Progenitor cell of endocrine pancreas (in vitro differentiated cells): ENCODE measurements at regions not wholly inside any gene's neighbourhood (a gene's known extent, or its start where the extent isn't known, plus 50 kb on each side); places are given as distances from the start of the nearest gene placed in this dataset.

Source experiments
- DNase-seq: peaks from one replicate; pipeline ENCODE4 v3.0.0; 2021; ENCODE audit warnings: low spot score; ENCODE audit not compliant: unreplicated experiment
- H3K27ac Mint-ChIP-seq: 2 replicates; pipeline ENCODE4 v1.8.0; 2021; ENCODE audit warnings: mild to moderate bottlenecking, moderate library complexity, mixed read lengths
- H3K27me3 Mint-ChIP-seq: 2 replicates; pipeline ENCODE4 v1.8.0; 2021; ENCODE audit warnings: mixed read lengths
- H3K36me3 Mint-ChIP-seq: 2 replicates; pipeline ENCODE4 v1.8.0; 2022; ENCODE audit warnings: mixed read lengths; ENCODE audit not compliant: insufficient read depth
- H3K4me1 Mint-ChIP-seq: 2 replicates; pipeline ENCODE4 v1.8.0; 2021; ENCODE audit warnings: low read depth, mixed read lengths
- H3K4me3 Mint-ChIP-seq: 2 replicates; pipeline ENCODE4 v1.8.0; 2021; ENCODE audit warnings: low read depth, mild to moderate bottlenecking, moderate library complexity, mixed read lengths
- H3K9me3 Mint-ChIP-seq: 2 replicates; pipeline ENCODE4 v1.8.0; 2021; ENCODE audit warnings: low read depth, mixed read lengths
- CTCF ChIP-seq: fragments of 200-600 bp; sonication (generic); IDR thresholded peaks from one replicate; pipeline ENCODE4 v1.5.0; 2021; ENCODE audit warnings: antibody characterized with exemption, mild to moderate bottlenecking; ENCODE audit not compliant: unreplicated experiment

DNA sequence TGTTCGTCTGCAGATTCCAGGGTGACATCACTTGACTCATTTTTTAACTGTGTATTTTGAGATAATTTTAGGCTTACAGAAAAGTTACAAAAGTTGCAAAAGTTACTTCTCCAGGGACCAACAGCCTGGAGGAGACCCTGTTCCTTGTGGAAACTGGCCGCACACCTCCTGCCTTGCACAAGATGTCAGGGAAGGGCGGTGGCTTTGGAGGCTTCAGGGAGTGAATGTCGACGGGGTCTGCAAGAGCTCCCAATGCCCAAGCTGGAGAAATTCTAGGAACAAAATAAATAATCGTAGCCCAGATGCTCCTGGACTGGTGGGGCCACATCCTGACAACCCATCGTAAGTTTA, 62.2 kb upstream of the FAM20C start:
- Mint-ChIP-seq H3K4me1 (no peaks in the 10 kb centered on the region), H3K27ac (no peak overlapping the region), H3K36me3 (no peaks in the 10 kb centered on the region), H3K4me3 (no peak overlapping the region), H3K9me3 (no peaks in the 10 kb centered on the region), H3K27me3 (peaks cover 15% of the 10 kb centered on the region)
- no peak for DNase-seq
- TF ChIP-seq CTCF: no peak

DNA sequence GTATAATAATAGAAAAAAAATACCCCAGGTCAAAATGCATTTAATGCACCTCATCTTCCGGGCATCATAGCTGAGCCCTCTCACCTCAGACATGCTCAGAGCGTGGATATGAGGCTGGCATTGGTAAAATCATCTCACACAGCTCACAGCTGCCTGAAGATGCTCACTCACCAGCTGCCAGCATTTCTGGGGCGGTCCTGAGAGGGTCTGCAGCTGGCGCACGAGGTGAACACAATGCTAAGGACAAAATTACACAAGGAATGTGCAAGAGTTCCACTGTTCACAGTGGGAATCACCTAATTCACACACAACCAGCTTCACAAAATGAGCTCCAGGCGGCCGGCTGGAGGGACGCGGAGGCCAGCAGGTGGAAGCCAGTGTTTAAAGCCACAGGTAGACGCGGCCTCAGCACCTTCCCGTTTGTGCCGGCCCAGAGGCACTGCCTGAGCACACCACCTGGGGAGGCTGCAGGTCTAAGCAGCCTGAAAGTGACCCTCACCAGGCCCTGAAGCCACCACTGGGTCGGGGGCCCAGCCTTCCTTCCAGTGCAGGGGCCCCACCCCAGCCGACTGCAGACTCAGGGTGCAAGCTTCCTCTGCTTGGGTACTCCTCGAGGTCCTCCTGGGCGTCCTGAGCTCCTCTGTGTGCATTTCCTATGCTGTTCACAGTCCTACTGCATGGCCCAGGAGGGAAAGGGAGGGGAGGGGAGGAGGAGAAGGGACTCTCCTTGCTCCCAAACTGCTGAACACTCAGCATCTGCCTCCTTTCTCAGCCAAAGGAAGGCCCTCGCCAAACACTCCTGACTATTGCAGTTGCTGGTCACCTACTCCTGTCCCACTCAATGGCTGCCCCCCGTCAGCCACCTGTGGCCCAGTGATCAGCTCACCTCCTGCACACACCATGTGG, 61.2 kb upstream of the FAM20C start:
- H3K4me1 Mint-ChIP-seq: no peaks in the 10 kb centered on the region
- no peak for TF ChIP-seq CTCF
- H3K9me3 Mint-ChIP-seq: no peaks in the 10 kb centered on the region
- H3K4me3 Mint-ChIP-seq: no peak overlapping the region
- H3K27ac Mint-ChIP-seq: no peak overlapping the region
- H3K36me3 Mint-ChIP-seq: no peaks in the 10 kb centered on the region
- H3K27me3 Mint-ChIP-seq: peaks cover 12% of the 10 kb centered on the region
- DNase-seq: no peak

DNA sequence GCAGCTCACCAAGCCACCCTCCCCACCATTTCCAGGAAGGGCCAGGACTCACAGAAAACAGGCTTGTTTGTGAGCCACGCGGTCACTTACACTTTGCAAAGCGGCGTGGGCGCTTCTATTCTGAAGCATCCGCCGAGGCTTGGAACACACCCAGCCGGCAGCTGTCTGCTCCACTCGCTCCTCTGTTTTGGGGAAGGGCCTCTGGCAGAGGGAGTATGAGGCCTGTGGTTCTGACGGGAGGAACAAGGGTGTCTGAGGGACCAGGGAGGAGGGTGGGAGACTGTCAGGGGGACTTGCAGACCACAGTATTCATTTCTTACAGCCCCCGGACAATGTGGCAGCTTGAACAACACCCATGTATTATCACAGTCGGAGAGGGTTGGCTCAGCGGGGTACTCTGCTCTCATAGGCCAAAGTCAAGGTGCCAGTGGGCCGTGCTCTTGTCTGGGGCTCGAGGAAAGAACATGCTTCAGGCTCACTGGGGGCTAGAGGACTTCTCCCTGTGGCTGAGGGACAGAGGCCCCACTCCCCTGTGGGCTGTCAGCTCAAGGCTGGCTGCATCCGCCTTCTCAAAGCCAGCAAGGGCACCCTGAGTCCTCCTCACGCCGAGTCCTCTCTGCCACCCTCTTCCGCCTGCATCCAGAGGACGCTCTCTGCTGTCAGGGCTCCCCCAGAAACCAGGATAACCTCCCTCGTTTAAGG, 60.4 kb upstream of the FAM20C start:
- TF ChIP-seq CTCF: no peak
- H3K27ac Mint-ChIP-seq: no peak overlapping the region
- no peaks in the 10 kb centered on the region for H3K4me1 Mint-ChIP-seq
- DNase-seq: no peak
- H3K4me3 Mint-ChIP-seq: no peak overlapping the region
- no peaks in the 10 kb centered on the region for H3K36me3 Mint-ChIP-seq
- H3K9me3 Mint-ChIP-seq: no peaks in the 10 kb centered on the region
- peaks cover 17% of the 10 kb centered on the region for H3K27me3 Mint-ChIP-seq

DNA sequence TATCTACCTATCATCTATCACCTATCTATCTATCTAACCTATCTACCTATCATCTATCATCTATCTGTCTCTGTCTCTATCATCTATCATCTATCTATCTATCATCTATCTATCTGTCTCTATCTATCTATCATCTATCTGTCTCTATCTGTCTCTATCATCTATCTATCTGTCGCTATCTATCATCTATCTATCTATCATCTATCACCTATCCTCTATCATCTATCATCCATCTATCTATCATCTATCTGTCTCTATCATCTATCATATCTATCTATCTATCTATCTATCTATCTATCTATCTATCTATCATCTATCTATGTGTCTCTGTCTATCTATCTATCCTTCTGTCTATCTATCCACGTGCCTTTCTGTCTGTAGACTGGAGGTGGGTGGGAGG, 59.5 kb upstream of the FAM20C start:
- Mint-ChIP-seq H3K27ac (peak overlapping the region; percentile 9), H3K9me3 (no peaks in the 10 kb centered on the region), H3K27me3 (peaks cover 19% of the 10 kb centered on the region), H3K4me3 (no peak overlapping the region), H3K4me1 (no peaks in the 10 kb centered on the region), H3K36me3 (no peaks in the 10 kb centered on the region)
- TF ChIP-seq CTCF: no peak
- DNase-seq: no peak

- peaks cover 21% of the 10 kb centered on the region for H3K27me3 Mint-ChIP-seq
- H3K27ac Mint-ChIP-seq: no peak overlapping the region
- no peaks in the 10 kb centered on the region for H3K36me3 Mint-ChIP-seq
- no peak overlapping the region for H3K4me3 Mint-ChIP-seq
- no peak for TF ChIP-seq CTCF
- H3K4me1 Mint-ChIP-seq: no peaks in the 10 kb centered on the region
- no peaks in the 10 kb centered on the region for H3K9me3 Mint-ChIP-seq
- no peak for DNase-seq
Measured at GRCh38 chr7:133470-133869, 58.9 kb upstream of the FAM20C start.
